HepG2 (cell line): ENCODE measurements at regions not wholly inside any gene's neighbourhood (a gene's known extent, or its start where the extent isn't known, plus 50 kb on each side); places are given as distances from the start of the nearest gene placed in this dataset.

Experiments
- ATAC-seq: fragments of 200-7000 bp; cut with Tn5 transposase; 3 replicates; pipeline ENCODE4 v1.9.1; 2020; ENCODE audit warnings: mild to moderate bottlenecking, moderate library complexity
- BruUV-seq: library from RNA; stranded (reverse); fragments of 400-500 nt; replicated peaks from 2 replicates; lab custom pipeline; 2021; lab: Mats Ljungman, UMichigan
- CTCF ChIA-PET: fragments of 300-600 bp; formaldehyde crosslinking; extraction: SDS; loops from one replicate; lab custom pipeline; 2021; ENCODE audit warnings: low total read pairs, inconsistent platforms, low intra/inter-chr PET ratio; lab: Yijun Ruan, JAX
- POLR2A ChIA-PET: fragments of 350-600 bp; sonication (Branson Sonifier 250); formaldehyde crosslinking; loops from one replicate; lab custom pipeline; 2020; ENCODE audit warnings: antibody characterized with exemption, inconsistent platforms; lab: Yijun Ruan, JAX
- DNase-seq: peaks from one replicate; pipeline ENCODE4 v3.0.0-alpha.2; 2015; ENCODE audit warnings: low spot score
- FAIRE-seq: peaks from 3 replicates; lab custom pipeline; 2011; peaks lifted over from hg19 to GRCh38; lab: Jason Lieb, UNC
- H2AFZ ChIP-seq: one replicate; pipeline ENCODE4 v1.6.1; 2011; ENCODE audit warnings: low read length, inconsistent platforms
- H3K27ac ChIP-seq: fragments of 300-600 bp; 3 replicates; pipeline ENCODE4 v1.8.0; 2011; ENCODE audit warnings: mixed run types, mild to moderate bottlenecking, mixed read lengths, low read length, inconsistent platforms; ENCODE audit not compliant: insufficient read depth; ENCODE audit errors: extremely low read length
- H3K27me3 ChIP-seq, 2 experiments: fragments of 200-600 bp in 1 of 2; 2 replicates in 1 of 2; 3 replicates in 1 of 2; pipeline versions ENCODE4 v1.6.0 to v1.8.0; 2011; ENCODE audit warnings: low read length in 2 of 2, mild to moderate bottlenecking in 2 of 2, moderate library complexity in 2 of 2, inconsistent platforms in 1 of 2; ENCODE audit not compliant: insufficient read depth in 2 of 2, control insufficient read depth in 1 of 2
- H3K36me3 ChIP-seq, 2 experiments: fragments of 200-600 bp in 1 of 2; replicated peaks in 1 of 2; 2 replicates in 1 of 2; 3 replicates in 1 of 2; pipeline versions ENCODE4 v1.5.1 to v1.8.0; 2011; ENCODE audit warnings: low read length in 2 of 2, inconsistent platforms in 1 of 2; ENCODE audit not compliant: insufficient read depth in 2 of 2, control insufficient read depth in 1 of 2
- H3K4me1 ChIP-seq: 2 replicates; pipeline ENCODE4 v1.5.1; 2012; ENCODE audit warnings: low read length, inconsistent platforms; ENCODE audit not compliant: insufficient read depth
- H3K4me2 ChIP-seq: 2 replicates; pipeline ENCODE4 v1.6.0; 2011; ENCODE audit warnings: low read depth, low read length, inconsistent platforms
- H3K4me3 ChIP-seq, 3 experiments: fragments of 200-600 bp in 1 of 3; sonication (generic), shearing (Covaris generic) in 1 of 3; replicated peaks in 1 of 3; 2 replicates each; pipeline ENCODE4 v1.5.1; 2011 to 2016; ENCODE audit warnings: low read length in 3 of 3, inconsistent platforms in 2 of 3, low read depth in 2 of 3, mild to moderate bottlenecking in 2 of 3, control low read depth in 1 of 3, mixed read lengths in 1 of 3; ENCODE audit not compliant: insufficient read depth in 1 of 3
- H3K79me2 ChIP-seq: one replicate; pipeline ENCODE4 v1.6.1; 2011; ENCODE audit warnings: low read length, inconsistent platforms; ENCODE audit not compliant: insufficient read depth
- H3K9ac ChIP-seq: 2 replicates; pipeline ENCODE4 v1.6.0; 2011; ENCODE audit warnings: mild to moderate bottlenecking, low read depth, low read length, inconsistent platforms; ENCODE audit not compliant: insufficient read depth
- H3K9me3 ChIP-seq: 2 replicates; pipeline ENCODE4 v1.5.1; 2012; ENCODE audit warnings: mild to moderate bottlenecking, low read length
- H4K20me1 ChIP-seq: 2 replicates; pipeline ENCODE4 v1.6.0; 2011; ENCODE audit warnings: inconsistent platforms, mild to moderate bottlenecking, low read length, moderate library complexity; ENCODE audit not compliant: insufficient read depth
- CBFB ChIP-seq: sonication (generic); formaldehyde crosslinking; IDR thresholded peaks from 2 replicates; pipeline ENCODE4 v1.4.0; 2020; ENCODE audit warnings: missing genetic modification reagents
- CCDC6 ChIP-seq: sonication (generic); formaldehyde crosslinking; IDR thresholded peaks from 2 replicates; pipeline ENCODE4 v1.8.1; 2022; ENCODE audit warnings: mild to moderate bottlenecking, missing genetic modification reagents, moderate library complexity
- FIP1L1 ChIP-seq: fragments of 200-400 bp; formaldehyde crosslinking; IDR thresholded peaks from 2 replicates; pipeline ENCODE4 v1.6.1; 2018; ENCODE audit warnings: low read depth, mild to moderate bottlenecking, low read length, moderate library complexity, borderline replicate concordance; ENCODE audit not compliant: insufficient read depth
- HMGA1 ChIP-seq: sonication (generic); formaldehyde crosslinking; conservative IDR thresholded peaks from 2 replicates; pipeline ENCODE4 v1.4.0; 2020; ENCODE audit warnings: missing genetic modification reagents
- WGBS: methylation state at CpG from one replicate; pipeline ENCODE4 v1.1.6; 2017; ENCODE audit warnings: low lambda C conversion rate; 5-methylcytosine and 5-hydroxymethylcytosine counted together
- in situ Hi-C: cut with HindIII; loops from 2 replicates; pipeline ENCODE4 v1.10.0; 2017; ENCODE audit warnings: low pct_unique_long_range_greater_than_20kb; ENCODE audit not compliant: extremely low pct_ligation_motif_present
- intact Hi-C: fragments of 100-400 bp; cut with micrococcal nuclease; formaldehyde crosslinking; loops from one replicate; pipeline ENCODE4 v1.10.0; 2022; ENCODE audit not compliant: unreplicated experiment
- TF ChIP-seq, protein P1 (sequence below): IDR thresholded peaks from 2 replicates; pipeline ENCODE4 v1.4.0; 2020; ENCODE audit warnings: mild to moderate bottlenecking, missing genetic modification reagents

DNA sequence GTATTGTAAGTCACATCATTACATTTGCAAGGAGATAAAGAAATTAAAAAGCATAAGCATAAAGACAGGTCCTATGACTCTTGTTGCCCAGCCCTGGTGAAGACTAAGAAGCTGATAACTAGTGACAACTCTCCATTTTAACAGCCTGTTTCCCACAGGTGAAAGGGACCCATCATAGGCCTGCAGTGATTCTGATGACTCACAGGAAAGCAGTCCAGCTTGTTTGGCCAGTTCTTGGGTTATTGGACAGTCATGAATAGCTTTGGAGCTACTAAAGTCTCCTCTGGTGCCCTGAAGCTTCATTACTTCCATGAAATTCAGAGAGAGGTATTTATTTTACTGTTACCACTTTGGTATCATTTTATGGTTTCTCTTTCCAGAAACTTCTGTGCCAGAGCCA, 55.5 kb upstream of the DYRK2 start (continued):
- TF ChIP-seq CCDC6 (CRISPR knock-in tag) (no peak), CBFB (CRISPR knock-in tag) (no peak), HMGA1 (CRISPR knock-in tag) (no peak)
- TF ChIP-seq, protein P1, sequence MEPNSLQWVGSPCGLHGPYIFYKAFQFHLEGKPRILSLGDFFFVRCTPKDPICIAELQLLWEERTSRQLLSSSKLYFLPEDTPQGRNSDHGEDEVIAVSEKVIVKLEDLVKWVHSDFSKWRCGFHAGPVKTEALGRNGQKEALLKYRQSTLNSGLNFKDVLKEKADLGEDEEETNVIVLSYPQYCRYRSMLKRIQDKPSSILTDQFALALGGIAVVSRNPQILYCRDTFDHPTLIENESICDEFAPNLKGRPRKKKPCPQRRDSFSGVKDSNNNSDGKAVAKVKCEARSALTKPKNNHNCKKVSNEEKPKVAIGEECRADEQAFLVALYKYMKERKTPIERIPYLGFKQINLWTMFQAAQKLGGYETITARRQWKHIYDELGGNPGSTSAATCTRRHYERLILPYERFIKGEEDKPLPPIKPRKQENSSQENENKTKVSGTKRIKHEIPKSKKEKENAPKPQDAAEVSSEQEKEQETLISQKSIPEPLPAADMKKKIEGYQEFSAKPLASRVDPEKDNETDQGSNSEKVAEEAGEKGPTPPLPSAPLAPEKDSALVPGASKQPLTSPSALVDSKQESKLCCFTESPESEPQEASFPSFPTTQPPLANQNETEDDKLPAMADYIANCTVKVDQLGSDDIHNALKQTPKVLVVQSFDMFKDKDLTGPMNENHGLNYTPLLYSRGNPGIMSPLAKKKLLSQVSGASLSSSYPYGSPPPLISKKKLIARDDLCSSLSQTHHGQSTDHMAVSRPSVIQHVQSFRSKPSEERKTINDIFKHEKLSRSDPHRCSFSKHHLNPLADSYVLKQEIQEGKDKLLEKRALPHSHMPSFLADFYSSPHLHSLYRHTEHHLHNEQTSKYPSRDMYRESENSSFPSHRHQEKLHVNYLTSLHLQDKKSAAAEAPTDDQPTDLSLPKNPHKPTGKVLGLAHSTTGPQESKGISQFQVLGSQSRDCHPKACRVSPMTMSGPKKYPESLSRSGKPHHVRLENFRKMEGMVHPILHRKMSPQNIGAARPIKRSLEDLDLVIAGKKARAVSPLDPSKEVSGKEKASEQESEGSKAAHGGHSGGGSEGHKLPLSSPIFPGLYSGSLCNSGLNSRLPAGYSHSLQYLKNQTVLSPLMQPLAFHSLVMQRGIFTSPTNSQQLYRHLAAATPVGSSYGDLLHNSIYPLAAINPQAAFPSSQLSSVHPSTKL (CRISPR knock-in tag): no peak

DNA sequence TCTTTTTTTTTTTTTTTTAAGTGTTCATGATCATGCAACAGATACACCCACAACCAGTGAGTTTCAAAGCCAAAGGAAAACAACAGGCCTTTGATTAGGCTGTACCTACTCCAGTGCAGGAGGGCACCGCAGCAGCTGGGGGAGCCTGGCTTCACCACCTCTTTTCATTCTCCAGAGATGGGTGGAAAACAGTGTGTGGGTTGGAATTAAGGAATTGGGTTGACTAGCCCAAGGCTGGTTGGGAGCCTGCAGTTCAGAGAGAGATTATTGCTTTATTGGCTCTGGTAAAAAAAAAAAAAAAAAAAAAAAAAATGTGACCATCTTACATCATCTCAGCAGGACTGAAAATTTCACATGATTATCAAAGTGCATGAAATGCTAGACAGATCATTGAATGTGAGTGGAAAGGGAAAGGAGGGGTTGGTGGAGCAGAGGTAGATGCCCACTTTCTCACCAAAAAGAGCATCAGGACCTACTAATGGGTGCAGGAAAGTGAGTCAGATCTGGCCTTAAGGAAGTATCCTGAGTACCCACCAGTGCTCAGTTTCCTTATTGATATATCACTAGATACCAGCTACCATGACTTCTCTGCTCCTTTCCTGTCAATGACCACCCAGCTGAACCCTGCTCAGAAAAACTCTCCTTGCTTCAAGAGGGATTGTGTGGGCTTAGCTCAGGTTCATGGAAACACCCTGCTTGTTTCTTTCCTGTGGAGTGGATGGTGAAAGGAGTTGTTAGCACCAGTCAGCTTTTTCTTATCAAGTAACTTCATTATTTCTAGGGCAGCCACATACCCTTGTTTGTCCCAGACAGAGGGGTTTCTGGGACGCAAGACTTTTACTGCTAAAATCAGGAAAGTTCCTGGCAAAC, 54.8 kb upstream of the DYRK2 start:
- H4K20me1 ChIP-seq: no peaks in the 10 kb centered on the region
- H3K36me3 ChIP-seq: no peaks in the 10 kb centered on the region
- 36% methylated on average over 2 of the region's 2 CpGs for WGBS
- DNase-seq: no peak
- H3K79me2 ChIP-seq: no peaks in the 10 kb centered on the region
- intact Hi-C loops: no loop called here
- peaks cover 0 to 8% of the 10 kb centered on the region in 2 experiments; a peak in 3 of 5 replicates for H3K27me3 ChIP-seq
- no peak overlapping the region for H3K4me2 ChIP-seq
- H3K27ac ChIP-seq: no peak overlapping the region
- ChIA-PET CTCF (no interaction called here), POLR2A (no interaction called here)
- no peaks in the 10 kb centered on the region for H3K9me3 ChIP-seq
- no peak overlapping the region for H3K4me3 ChIP-seq
- BruUV-seq: no TSS peak
- FAIRE-seq: no peak
- no peaks in the 10 kb centered on the region for H3K4me1 ChIP-seq
- in situ Hi-C loops: no loop called here
- no peak overlapping the region for H2AFZ ChIP-seq
- ATAC-seq: no peak
- no peak overlapping the region for H3K9ac ChIP-seq
- TF ChIP-seq FIP1L1: no peak
